ENCODE measurements at regions not wholly inside any gene's neighbourhood (a gene's known extent, or its start where the extent isn't known, plus 50 kb on each side); places are given as distances from the start of the nearest gene placed in this dataset.

- Histone ChIP-seq H3K9me2 (ENCODE audit: insufficient read depth) (no peaks in the 10 kb centered on the region), H3K9me3 (ENCODE audit: control insufficient read depth in 1 of 2, insufficient read depth in 1 of 2, low read depth in 1 of 2, low read length in 2 of 2) (no peaks in the 10 kb centered on the region), H3K27ac (ENCODE audit: low read depth, low read length) (no peak overlapping the region), H2AFZ (ENCODE audit: low read depth, low read length, poor library complexity, severe bottlenecking) (no peak overlapping the region), H3K27me3 (ENCODE audit: insufficient read depth, low read length) (no peaks in the 10 kb centered on the region), H3K9ac (ENCODE audit: low read length) (no peak overlapping the region), H3K36me3 (ENCODE audit: control insufficient read depth in 1 of 2, insufficient read depth in 2 of 2, low read length in 2 of 2) (no peaks in the 10 kb centered on the region), H3K4me1 (ENCODE audit: control insufficient read depth in 1 of 2, insufficient read depth in 2 of 2, low read length in 2 of 2) (no peaks in the 10 kb centered on the region), H3K79me2 (ENCODE audit: insufficient read depth, low read length) (no peaks in the 10 kb centered on the region), H3K4me2 (ENCODE audit: low read length) (no peak overlapping the region), H4K20me1 (ENCODE audit: insufficient read depth) (no peaks in the 10 kb centered on the region), H3K4me3 (replicated peaks in 1 of 2; ENCODE audit: low read depth in 1 of 2, low read length in 2 of 2) (no peak overlapping the region)
- no peak for ATAC-seq
- BruUV-seq (replicated peaks), result no TSS peak
- intact Hi-C loops (cut with micrococcal nuclease), result no loop called here
- CTCF ChIA-PET, result interaction anchor here (1.0 kb wide), 1 partner anchor 51 kb away, joined by 3 read pairs; no protein-coding TSS in a partner anchor
- no peak for DNase-seq (ENCODE audit: low read depth, low spot score)
- POLR2A ChIA-PET, result no interaction called here
- RAD21 ChIA-PET (ENCODE audit: low non-redundant PET in 1 of 2, low total read pairs in 2 of 2, uncharacterized antibody in 2 of 2, unreplicated experiment in 2 of 2), result no interaction called here
- TF ChIP-seq CTCF (IDR thresholded peaks at IDR 0.05 in 2 of 3, conservative IDR thresholded peaks at IDR 0.05 in 1 of 3; ENCODE audit: borderline replicate concordance in 1 of 3, insufficient read depth in 1 of 3, low read depth in 2 of 3, low read length in 2 of 3) (no peak), SRF (IDR thresholded peaks at IDR 0.05; ENCODE audit: low read depth) (no peak), EZH2 (IDR thresholded peaks at IDR 0.05) (no peak), CEBPB (IDR thresholded peaks at IDR 0.05; ENCODE audit: low read depth) (no peak), ZFX (IDR thresholded peaks at IDR 0.05) (no peak), CBX3 (IDR thresholded peaks at IDR 0.05; ENCODE audit: low read depth) (no peak), SIN3A (IDR thresholded peaks at IDR 0.05; ENCODE audit: low read depth) (no peak), REST (IDR thresholded peaks at IDR 0.05; ENCODE audit: low read depth) (no peak), SP1 (IDR thresholded peaks at IDR 0.05; ENCODE audit: low read depth) (no peak), EGR1 (IDR thresholded peaks at IDR 0.05; ENCODE audit: low read depth) (no peak), FOSL1 (IDR thresholded peaks at IDR 0.05; ENCODE audit: low read depth) (no peak), POLR2A (IDR thresholded peaks at IDR 0.05; ENCODE audit: borderline replicate concordance, extremely low read depth, insufficient read depth, insufficient read length) (no peak), POLR2AphosphoS5 (IDR thresholded peaks at IDR 0.05; ENCODE audit: low read depth, low read length) (no peak), ELF1 (IDR thresholded peaks at IDR 0.05; ENCODE audit: borderline replicate concordance, low read depth) (no peak), YY1 (IDR thresholded peaks at IDR 0.05; ENCODE audit: extremely low read depth, insufficient replicate concordance, low read depth, low read length) (no peak), EZH2phosphoT487 (IDR thresholded peaks at IDR 0.05; ENCODE audit: borderline replicate concordance) (no peak), TCF7L2 (IDR thresholded peaks at IDR 0.05; ENCODE audit: borderline replicate concordance, extremely low read depth, insufficient read depth, insufficient read length) (no peak), MAX (IDR thresholded peaks at IDR 0.05) (no peak), ZBTB33 (IDR thresholded peaks at IDR 0.05; ENCODE audit: extremely low read depth, insufficient replicate concordance, low read length) (no peak)
Measured at GRCh38 chr2:194014639-194015038, 1642.4 kb upstream of the SLC39A10 start.

Data from HCT116 (cell line).